PC-3 (cell line): ENCODE measurements at regions not wholly inside any gene's neighbourhood (a gene's known extent, or its start where the extent isn't known, plus 50 kb on each side); places are given as distances from the start of the nearest gene placed in this dataset.

Experiments used
- CTCF ChIP-seq: fragments of 300-600 bp; sonication (generic); conservative IDR thresholded peaks from 2 replicates; pipeline ENCODE4 v1.5.1; 2017; ENCODE audit warnings: antibody characterized with exemption, low read depth, mild to moderate bottlenecking, low read length
- EZH2phosphoT487 ChIP-seq: fragments of 300-600 bp; sonication (generic); IDR thresholded peaks from 2 replicates; pipeline ENCODE4 v1.6.1; 2018; ENCODE audit warnings: mild to moderate bottlenecking, antibody characterized with exemption, low read length, borderline replicate concordance

- TF ChIP-seq CTCF (no peak), EZH2phosphoT487 (no peak)
Measured at GRCh38 chr9:88775037-88775471, 216.2 kb upstream of the S1PR3 start.
